NCI-H524 treated with DMSO at 0.1 percent for 48 hours (cell line): ENCODE measurements at regions not wholly inside any gene's neighbourhood (a gene's known extent, or its start where the extent isn't known, plus 50 kb on each side); places are given as distances from the start of the nearest gene placed in this dataset.
"Not testable (repeated sequence)": the region's sequence is repeated elsewhere in the genome, so short reads cannot be mapped to it uniquely, and the experiment has no call there.

Experiments
- DNase-seq: peaks from one replicate; lab custom pipeline; 2025; lab: John Stamatoyannopoulos, UW

DNA sequence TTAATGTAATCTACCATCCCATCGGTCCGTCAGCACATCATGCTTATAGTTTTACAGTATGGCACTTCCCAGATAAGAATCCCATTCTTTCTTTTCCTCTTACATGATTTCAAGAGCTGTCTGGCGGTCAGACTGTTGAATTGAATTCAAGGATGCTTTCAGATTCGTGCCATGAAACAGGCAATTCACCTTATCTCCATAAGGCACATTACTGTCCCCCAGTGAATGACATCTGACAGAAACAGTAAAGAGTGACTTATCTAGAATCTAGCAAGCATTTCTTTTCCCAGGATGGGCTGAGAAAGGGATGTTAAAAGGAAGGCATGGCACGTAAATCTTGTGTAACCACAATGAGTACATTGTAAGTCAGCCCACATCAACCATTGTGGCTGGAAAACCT, 61.1 kb upstream of the SEM1 start:
- no peak for DNase-seq

DNA sequence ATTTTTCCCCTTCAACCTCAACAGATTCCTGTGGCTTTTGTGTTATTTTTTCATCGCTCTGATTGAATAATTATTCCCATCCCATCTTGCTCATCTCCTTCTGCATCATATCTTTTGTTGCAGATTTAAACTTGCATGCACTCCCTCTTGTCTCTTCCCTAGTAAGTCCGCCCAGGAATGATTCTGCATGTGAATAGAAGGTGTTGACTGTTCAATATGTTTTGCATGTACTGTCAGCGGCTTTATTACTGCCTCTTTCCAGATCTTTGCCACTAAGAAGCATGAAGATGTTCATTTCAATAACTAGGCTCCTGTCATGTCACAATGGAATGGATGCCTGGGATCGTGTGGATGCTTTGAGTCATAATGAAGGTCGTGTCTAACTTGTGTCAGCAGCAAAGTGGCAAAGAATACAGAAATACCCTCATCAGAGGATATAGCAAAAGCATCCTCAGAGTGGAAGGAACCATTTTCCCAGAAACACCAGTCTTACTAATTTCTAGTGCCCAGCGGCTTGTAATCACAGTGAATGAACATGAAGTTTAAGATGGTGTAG, 62.6 kb upstream of the SEM1 start:
- no peak for DNase-seq

DNA sequence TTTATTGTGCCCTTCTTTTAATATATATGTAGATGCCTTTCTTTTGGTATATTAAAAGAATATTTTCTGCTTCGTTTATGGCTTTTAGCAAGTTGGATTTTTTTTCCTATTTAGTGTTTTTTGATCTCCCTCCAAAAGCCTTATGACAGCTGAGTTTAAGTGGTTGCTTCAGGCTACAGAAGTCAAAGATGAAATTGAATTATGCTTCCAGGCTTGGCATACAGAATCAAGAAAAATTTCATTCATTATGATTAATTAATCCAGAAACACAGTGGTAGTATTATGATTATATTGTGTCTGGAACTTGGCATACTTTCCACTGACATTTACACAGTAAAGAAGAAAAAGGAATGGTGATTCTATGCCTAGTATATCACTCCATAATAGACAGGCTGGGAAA, 63.8 kb upstream of the SEM1 start:
- no peak for DNase-seq

DNA sequence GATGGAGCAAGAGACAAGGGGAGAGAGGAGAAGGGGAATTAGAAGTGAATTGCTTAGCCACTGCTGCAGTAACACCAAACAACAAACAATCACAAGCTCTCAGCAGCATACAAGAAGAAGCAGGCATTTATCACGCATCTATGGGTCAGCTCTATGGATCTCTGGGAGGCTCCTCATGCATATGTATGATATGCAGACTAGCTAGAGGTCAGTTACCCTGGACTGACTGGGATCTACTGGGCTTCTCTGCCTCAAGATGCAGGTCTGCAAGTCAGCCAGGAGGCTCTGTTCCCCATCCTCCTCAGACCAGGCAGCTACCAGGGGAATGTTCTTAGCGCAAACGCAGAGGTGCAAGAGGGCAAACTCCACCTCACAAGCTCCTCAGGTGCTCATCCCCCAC, 64.7 kb upstream of the SEM1 start:
- no peak for DNase-seq

DNA sequence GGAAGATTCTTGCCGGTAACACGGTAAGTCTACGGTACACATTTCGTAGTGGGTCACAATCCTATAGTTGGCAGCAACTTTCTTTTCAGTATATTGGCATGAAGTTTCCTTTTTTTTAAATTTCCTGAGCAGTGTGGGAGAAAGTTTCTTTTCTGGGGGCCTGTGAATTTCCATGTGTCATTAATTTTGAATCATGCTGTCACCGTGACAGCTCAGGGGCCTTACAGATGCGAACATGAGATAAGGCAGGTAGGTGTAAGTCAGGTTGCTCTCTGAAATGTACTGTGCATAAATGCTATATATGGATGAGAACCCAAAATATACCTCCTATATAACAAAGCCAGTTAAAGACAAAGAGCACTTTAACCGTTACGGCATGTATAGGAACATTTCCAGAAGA, 65.4 kb upstream of the SEM1 start:
- DNase-seq, result no peak

DNA sequence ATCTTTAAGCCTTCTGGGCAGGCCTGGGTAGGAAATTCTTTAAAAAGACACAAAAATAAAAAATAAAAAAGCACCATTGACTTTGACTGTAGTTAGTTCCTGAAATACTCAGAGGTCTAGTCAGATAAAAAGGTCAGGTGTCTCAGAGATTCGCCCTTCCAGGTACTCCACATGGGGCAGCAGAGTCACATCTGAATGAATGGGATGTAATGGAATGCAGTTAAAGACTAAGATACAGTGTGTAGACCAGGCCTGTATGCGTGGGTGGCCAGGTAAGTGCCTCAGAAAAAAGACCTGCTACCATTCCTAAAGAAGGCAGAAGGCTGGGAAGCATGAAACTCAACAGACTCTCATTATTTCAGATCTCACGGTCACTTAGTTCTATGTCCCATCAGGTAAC, 68.6 kb upstream of the SEM1 start:
- no peak for DNase-seq

DNA sequence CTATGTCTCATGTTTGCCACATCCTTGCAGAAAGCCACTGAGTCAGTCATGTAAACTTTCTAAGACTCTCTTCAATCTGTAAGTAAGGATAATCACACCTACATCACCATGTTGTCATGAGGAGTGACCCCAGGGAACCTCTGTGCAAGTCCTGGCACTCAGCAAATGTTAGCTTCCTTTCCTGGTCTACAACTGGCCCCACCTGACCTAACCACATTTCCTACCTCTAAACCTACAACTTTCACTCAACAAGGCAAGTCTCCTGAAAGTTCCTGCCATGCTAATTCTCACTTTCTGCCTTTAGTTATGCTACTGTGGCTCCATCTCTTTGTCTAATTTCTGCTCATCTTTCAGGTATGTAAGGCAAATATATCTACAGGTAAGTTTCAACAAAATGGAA, 72.3 kb upstream of the SEM1 start:
- DNase-seq, result no peak

DNA sequence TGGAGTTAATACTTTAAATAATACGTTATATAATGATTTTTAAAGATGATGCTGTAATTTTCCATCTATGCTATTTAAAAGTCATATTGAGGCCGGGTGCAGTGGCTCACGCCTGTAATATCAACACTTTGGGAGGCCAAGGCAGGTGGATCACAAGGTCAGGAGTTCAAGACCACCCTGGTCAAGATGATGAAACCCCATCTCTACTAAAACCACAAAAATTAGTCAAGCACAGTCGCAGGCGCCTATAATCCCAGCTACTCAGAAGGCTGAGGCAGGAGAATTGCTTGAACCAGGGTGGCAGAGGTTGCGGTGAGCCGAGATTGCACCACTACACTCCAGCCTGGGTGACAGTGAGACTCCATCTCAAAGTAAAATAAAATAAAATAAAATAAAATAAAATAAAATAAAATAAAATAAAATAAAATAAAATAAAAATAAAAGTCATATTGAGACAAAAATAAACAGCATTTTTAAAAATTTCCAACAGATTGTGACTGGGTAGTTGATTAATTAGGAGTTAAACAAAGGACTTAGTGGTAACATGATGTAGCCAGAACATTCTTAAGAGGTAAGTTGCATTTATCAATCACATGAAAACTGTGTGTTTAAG, 73.1 kb upstream of the SEM1 start:
- DNase-seq, result not testable (repeated sequence)

DNA sequence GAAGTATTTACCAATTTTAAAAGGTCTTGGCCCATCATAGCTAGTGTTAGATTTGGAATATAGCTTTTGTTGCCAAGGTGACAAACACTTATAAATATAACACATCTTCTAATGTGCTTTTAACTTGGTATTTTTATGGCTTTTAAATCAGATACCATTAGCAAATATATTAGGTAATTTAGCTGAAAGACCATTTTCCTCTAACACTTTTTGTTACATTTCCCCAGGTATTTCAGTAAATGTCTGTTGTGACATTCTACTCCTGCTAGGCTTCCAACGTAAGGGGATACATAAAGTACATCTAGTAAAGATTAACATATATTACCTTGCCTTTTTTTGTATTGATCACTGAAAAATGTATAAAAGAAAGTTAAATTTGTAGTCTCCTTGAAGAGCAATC, 75.0 kb upstream of the SEM1 start:
- DNase-seq, result no peak

DNA sequence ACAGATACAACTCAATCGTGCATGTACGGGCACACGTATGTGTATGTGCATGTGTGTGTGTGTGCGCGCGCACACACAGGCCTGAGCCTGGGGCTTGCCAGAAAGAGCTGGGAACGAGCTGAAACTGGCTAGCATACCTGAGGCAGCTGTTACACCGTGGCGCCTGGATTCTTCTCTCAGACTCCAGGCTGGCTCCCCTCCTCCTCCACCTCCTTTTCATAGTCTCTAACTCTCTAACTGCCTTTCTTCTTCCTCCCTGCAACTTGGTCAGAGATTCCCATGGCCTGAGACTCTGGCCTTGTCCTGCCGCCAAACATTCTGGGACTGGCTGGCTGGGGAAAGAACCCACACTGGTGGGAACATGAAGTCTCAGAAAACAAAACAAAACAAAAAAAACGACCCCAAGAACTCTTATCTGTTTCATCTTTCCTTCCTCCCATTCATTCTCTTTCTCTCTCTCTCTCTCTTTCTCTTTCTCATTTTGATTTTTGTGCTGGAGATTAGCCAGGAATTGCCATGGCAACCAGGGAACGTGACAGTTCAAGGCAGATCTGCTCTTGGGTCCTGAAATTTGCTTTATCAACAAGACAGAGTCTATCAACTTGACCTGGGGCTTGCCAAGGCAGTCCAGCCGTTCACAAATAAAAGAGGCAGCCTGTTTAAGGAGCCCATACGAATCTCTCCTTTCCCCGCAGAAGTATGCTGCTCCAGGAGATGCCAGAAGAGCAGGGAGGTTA, 76.8 kb upstream of the SEM1 start:
- no peak for DNase-seq

DNA sequence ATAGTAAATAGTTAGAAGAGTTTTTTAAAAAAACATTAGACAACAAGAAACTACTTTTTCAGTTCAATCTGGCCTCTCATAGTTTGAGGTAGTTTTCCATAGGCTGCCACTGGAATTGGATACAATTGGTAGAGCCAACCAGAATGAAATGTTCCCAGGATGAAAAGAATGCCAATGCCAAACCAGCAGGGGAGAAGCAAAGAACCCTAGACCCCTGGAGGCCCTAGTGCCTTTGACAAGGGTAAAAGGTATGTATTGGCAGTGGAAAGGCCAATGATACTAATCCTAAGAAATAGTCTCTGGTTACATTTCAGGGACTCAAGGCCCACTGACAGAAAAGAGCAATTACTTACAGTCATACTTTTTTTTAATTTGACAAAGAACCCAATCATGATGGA, 77.4 kb upstream of the SEM1 start:
- no peak for DNase-seq

DNA sequence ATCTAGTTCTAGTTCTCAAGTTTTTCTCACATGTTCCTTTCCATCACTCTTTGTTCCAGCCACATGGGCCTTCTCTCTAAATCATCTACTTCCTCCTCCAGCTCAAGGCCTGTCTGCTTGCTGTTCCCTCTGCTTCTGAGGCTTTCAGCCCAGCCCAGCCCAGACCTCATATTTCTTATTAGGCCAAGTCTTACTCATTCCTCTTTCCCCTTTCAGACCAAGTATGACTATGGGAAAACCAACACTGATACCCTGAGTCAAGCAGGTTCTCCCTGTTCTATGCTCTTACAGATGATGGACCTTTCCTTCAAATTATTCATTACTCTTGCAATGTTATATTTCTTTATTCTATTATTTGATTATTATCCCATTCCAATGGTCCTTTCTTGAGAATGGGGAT, 80.3 kb upstream of the SEM1 start:
- DNase-seq, result no peak

DNA sequence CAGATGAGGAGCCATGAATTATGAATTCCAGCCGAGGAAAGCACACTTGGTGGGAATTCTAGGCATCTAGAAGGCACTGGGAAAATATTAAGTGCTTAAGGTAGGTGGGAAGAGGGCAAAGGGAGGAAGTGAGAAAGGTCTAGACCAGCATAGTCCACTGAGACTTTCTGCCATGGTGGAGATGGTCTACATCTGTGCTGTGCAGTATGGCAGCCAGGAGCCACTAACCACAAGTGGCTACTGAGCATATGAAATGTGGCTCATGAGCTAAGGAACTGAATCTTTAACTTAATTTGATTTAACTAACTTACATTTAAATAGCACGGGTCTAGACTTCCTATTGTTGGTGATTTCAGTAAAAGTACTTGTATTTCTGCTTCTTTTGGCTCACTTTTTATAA, 82.5 kb upstream of the SEM1 start:
- DNase-seq, result no peak

DNA sequence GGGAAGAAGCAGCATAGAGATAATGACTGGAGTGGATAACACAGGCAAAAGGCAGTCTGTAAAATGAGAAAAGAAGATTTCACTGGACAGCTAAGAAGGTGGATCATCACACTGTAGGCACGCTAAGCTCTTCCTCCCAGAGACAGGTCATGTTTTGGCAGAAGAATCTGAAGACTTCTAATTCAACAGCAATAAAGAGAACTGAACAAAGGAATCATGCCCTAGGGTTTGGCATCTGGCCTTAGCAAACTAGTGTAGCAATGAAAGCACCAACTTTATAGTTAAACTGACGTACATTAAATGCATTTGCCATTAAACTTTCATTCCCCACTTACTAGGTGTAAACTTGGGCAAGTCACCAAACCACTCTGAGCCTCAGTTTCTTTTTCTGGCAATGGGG, 84.4 kb upstream of the SEM1 start:
- DNase-seq, result no peak

DNA sequence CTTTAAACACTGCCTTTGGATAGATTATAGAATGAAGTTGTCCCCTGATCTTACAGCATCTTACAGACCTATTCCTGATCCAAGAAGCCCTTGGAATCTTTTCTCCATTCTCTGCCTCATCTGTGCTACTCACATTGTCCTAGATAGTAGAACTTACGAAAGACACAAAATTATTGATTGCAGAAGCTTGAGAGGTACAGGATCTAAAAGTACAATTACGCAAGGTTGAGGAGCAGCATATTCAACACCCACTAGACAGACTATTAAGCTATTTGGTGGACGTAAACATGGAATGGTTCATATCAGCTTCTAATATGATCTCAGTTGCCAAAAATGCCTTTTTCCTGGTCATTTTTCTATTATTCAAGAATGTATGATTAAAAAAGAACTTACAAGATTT, 90.5 kb upstream of the SEM1 start:
- DNase-seq, result no peak

DNA sequence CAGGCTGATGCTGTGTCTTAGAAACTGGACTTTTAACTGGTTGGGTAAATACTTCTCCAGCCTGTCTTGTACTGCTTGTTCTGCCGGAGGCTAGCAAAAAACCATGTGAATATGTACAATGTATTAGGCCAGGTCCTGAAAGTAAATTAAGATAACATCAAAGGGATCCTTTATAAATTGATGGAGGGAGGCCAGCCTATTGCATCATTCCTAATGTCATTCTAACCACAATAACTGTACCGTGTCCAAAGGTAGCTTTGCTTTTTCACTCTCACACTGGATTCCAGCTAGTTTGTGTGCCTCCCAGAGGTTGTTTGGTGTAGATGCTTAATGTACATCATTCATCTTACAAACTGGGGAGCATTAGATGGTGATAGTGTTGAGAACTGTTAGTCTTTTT, 91.2 kb upstream of the SEM1 start:
- DNase-seq, result no peak

DNA sequence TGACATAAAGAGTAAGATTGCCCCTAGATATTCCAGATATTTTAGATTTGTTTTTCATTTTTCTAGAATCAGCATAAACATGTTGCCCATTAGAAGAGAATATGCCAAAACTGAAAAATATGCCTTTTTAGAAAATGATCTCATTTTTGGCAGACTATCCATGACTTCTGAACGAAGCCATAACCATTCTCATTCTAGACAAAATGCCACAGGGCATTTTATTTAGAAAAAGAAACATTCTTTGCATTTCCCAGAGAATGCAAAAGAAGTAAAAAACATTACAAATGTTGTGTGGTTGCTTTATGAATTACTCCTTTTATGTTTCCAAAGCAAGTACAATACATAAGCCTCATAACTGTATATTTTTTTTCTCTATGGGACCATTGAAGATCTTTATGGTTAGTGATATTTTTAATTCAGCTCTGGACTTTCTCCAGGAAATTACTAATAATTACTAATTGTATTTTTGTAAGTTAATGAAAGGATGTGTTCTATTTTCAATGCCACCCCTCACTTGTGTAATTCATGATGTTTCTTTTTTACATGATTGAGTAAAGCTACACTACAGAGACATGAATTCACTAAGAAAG, 109.6 kb upstream of the SEM1 start:
- DNase-seq, result no peak

DNA sequence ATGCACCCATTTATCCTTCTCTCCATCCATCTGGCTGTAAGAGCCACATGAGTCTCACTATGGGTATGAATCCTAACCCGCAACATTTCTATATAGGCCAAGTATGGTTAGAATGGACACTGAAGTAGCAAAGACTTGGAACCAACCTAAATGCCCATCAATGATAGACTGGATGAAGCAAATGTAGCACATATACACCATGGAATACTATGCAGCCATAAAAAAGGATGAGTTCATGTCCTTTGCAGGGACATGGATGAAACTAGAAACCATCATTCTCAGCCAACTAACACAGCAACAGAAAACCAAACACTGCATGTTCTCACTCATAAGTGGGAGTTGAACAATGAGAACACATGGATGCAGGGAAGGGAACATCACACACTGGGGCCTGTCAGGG, 111.5 kb upstream of the SEM1 start:
- DNase-seq, result not testable (repeated sequence)

DNA sequence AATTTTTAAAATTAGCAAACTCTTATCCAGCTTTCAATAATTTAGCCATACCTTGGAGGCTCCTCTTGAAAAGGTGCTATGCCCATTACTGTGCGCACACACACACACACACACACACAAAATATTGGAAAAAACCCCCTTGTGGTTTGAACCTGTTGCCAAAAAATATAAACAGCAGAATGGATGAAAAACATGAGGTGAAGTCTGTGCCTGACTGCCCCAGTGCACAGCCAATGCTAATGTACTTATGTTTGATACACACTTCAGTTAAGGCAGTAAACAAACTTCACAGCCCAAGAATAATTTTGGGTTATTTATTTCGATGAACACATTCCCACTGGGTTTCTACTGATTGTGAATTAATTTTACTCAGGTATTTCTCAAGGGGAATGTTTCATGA, 113.2 kb upstream of the SEM1 start:
- no peak for DNase-seq

DNA sequence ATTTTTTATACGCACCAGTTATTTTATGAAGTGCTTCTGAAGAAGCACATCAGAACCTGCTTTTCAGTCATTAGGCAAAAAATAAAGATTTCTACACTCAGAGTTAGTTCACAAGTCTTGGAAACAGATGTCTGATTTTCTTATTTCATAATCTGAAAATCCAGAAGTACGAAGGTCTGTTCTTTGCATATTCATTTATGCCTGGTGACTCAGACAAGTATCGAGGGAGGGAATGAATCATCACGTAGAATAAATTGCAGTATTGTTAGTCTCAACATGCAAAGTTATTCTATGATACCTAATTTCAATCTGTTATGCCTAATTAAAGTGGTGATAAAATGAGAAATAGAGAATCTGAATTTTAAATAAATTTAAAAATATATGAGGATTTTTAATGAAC, 113.6 kb upstream of the SEM1 start:
- no peak for DNase-seq

DNA sequence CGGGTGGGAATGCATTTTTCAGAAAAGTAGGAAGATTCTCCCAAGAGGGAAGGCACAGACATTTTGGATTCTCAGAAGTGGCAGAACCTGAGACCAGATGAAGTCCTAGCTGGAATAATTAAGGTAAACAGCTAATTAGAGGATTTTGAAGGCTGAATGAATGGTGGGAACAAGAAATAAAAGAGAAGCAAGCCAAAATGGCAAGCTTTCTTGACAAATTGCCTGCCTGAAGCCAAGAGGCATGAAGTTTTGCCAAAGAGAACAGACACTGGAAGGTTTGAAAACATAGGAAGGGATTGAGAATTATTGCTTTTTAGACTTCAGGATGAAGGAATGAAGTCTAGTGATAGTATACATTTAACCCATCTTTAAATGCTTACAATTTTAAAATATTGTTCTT, 115.0 kb upstream of the SEM1 start:
- DNase-seq, result no peak

DNA sequence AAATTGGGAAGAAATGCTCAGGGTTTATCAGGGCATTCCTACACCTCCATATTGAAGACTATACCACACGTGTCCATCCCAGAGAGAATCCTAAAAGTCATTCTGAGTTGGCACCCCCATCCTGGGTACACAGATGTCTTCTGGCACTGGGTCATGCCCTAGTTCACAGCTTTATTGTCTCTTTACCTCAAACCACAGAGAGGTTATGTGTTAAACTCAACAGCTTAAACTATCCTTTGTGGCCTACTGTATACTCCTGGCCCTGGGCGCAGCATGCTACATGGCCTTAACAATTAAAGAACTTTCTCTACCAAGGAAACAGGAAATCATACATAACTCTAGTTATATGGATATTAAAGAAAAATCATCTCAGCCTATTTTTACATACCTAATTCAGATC, 115.6 kb upstream of the SEM1 start:
- no peak for DNase-seq

DNA sequence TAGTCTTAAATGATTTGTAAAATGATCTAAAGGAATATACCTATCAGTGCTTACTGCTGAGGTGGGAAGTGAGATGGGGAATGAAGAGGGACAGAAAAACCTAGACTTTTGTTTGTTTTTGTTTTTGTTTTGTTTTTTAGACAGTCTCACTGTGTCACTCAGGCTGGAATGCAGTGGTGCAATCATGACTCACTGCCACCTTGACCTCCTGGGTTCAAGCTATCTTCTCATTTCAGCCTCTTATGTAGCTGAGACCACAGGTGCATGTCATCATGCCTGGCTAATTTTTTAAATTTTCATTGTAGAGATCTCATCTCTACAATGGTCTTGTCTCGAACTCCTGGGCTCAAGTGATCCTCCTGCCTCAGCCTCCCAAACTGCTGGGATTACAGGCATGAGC, 116.4 kb upstream of the SEM1 start:
- DNase-seq, result no peak

DNA sequence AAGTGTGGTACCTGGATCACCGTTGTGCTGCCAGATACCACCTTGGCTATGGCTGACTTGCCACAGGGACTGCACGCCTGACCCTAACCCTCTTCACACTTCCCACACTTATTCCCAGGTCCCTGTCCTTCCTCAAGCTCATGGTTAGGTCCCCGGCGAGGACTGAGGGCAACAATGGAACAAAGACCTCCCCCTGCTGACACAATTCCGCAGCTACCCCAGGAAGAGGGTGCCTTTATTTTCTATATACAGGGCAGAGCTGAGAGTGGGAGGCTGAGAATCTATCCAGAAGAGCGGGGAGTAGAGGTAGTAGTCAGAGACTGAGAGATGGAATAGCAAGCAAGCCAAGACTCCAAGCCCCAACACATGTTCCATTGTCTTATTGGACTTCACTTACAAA, 118.1 kb upstream of the SEM1 start:
- DNase-seq, result no peak
